Glomerular visceral epithelial cell (primary cell): ENCODE measurements at regions not wholly inside any gene's neighbourhood (a gene's known extent, or its start where the extent isn't known, plus 50 kb on each side); places are given as distances from the start of the nearest gene placed in this dataset.

Source experiments
- DNase-seq: peaks from one replicate; pipeline ENCODE4 v3.0.0-alpha.2; 2016; ENCODE audit errors: extremely low spot score

GRCh38 chr2:234768608-234769196 lies 183.1 kb upstream of the SH3BP4 start:
- no peak for DNase-seq

DNA sequence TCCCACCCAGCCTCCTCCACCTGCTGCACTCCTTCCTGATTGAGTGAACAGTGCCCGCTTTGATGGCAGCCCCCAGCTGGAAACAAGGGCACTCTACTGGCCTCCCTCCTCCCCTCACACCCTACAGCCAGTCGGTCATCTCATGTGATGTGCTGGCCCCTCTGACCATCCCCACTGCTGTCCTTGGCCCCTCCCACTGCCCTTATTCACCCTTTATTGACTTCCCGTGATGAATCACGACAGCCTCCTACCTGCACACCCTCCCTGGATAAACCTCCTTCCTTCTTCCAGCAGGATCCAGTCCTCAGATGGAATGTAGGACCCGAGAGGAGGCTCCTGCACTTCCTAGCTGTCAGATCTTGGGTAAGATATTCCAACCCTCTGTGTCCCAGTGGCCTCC lies 186.5 kb upstream of the SH3BP4 start:
- no peak for DNase-seq

DNA sequence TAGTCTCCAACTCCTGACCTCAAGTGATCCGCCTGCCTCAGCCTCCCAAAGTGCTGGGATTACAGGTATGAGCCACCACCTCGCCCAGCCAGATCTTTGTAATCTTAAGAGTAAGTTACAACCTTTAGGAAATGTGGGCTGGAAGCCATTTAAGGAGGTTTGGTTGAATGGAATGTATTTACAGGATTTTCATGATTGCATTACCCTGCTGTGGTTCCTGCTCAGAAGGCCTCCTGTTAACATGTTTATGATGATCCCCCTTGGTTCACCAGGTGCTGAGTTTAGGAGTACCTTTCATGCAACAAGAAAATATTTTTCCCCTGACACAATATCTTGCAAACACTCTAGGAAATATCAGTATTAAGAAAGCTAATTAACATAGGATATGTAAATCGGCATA lies 187.4 kb upstream of the SH3BP4 start:
- no peak for DNase-seq

DNA sequence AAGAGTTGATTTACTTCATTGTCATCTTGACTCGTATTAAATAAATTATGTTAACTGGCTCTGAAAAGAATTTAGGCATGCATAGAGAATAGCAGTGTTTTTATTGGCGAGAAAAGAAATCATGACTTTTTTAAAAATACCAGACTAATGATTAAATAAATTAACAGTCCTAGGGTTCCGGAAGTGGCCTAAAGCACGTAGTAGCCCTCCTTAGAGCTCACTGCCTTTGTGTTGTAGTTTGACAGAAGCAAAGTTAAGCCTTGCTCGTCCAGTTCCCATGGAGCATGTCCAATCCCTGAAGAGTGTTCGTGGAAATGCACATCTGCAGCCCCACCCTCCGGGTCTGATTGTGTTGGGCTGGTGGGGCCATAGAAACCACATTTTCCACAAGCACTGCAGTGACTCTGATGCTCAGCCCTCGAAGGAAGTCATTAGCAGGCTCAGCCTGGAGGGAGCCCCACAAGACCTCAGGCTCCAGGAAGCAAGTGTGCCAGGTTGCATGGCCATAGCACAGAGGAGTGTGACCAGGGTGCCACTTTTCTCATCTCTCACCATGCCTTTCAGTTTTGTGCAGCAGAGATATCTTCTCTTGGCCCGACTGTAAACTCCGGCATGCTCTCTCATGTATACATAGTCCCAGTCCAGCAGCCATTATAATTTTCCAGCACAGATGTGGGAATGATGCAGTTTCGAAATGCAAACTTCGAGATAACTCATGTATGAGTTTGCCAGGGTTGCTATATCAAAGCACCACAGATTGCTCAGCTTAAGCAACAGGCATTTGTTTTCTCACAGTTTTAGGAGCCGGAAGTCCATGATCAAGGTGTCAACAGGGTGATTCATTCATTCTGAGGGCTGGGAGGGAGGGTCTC lies 188.6 kb upstream of the SH3BP4 start:
- DNase-seq = peak; percentile 65

DNA sequence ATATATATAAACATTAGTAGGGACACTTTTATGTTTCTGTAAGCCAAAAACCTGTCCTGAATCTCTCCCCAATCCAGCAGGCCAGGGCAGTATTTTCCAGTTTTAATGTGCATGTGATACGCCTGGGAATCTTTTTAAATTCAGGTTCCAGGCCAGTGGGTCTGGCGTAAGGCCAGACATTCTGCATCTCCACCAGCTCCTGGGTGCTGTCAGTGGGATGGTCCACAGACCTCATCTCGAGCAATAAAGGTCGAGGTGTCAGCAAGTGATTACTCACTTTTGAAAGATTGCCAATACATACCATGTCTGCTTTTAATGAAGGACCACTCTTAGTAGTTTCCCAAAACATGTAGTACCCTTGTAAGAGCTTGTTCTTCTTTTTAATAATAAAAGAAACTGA lies 189.9 kb upstream of the SH3BP4 start:
- DNase-seq = peak; percentile 94

- DNase-seq = peak; percentile 97
Measured at GRCh38 chr2:234754126-234754525, 197.7 kb upstream of the SH3BP4 start.

GRCh38 chr2:234753701-234754100 lies 198.1 kb upstream of the SH3BP4 start:
- DNase-seq = no peak

DNA sequence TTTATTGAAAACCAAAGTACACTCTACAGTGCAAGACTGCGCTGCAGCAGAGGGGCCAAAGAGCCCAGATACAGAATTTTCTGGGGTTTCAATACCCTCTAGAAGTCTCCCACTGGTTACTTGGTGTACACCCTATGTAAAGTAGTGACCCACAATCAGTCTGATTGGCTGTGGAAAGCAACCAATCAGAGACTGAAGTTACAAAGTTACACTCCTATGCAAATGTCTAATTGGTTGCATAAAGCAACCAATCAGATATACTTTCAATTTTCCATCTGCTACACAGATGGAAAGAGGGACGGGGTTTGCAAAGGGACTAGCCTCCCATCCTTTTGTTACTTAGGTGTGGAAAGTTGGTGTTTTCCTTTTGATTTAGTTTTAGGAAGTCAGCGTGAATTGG lies 198.9 kb upstream of the SH3BP4 start:
- DNase-seq = no peak

DNA sequence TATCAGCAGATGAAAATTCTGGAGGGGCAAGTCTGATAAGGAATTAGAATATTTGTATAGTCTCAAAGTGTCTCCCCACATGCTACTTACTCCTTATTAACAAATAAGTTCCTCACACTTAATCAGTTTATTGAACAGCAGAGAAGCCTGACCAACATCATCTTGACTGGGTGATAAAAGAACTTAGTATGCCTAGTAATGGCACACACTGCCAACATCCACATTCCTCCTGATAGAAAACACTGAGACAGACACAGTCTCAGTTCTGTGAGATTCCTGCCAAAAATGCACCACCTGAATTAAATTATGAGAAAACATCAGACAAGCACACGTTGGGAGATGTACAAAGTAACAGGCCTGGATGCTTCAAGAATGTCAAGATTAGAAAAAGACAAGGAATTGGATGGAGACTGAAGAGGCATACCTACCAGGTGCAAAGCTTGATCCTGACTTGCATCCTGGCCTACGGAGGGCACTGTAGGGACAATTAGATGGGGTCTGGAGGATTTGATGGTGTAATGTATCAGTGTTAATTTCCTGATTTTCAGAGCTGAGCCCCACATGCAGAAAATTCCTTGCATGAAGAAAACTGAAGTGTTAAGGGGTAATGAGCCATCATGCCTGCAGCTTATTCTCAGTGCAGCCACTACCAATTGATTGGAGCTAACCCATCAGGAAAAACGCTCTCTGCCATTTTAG lies 200.4 kb upstream of the SH3BP4 start:
- DNase-seq = no peak

DNA sequence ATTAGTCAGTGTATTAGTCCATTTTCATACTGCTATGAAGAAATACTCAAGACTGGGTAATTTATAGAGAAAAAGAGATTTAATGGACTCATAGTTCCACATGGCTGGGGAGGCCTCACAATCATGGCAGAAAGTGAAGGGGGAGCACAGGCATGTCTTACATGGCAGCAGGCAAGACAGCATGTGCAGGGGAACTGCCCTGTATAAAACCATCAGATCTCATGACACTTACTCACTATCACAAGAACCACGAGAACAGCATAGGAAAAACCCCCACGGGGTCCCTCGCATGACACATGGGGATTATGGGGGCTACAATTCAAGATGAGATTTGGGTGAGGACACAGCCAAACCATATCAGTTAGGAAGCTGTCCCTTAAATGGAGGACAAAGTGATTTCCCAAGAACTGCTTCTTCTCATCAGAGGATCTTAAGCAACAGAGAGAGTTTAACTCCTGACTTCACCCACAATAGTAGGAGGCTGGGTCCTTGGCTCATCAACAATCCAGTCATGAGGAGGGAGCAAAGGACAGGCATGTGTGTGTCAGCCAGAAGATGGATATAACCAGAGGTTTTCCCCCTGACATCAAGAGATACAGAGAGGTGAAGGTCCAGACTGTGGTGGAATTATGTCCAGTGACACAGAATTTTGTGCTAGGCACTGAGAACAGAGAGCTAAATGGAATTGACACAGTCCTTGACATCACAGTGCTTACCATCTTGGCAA lies 203.8 kb upstream of the SH3BP4 start:
- DNase-seq = no peak

DNA sequence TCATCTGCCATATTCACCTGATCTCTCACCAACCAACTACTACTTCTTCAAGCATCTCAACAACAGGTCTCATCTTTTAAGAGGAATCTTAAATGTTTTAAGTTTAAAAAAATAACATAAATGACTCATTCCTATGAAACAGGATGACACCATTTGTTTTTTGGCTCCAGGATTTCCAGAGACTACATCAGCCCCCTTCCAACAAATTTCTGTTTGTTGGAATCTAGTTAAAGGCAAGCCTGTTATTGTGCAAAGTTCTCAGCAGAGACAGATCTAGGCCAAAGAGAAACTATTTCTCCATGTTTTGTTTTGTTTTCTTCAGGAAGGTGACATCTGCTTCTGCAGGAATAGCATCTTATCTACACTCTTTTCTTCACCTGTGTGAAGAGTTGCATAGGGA lies 204.8 kb upstream of the SH3BP4 start:
- DNase-seq = no peak

- no peak for DNase-seq
Measured at GRCh38 chr2:234745347-234745746, 206.5 kb upstream of the SH3BP4 start.

DNA sequence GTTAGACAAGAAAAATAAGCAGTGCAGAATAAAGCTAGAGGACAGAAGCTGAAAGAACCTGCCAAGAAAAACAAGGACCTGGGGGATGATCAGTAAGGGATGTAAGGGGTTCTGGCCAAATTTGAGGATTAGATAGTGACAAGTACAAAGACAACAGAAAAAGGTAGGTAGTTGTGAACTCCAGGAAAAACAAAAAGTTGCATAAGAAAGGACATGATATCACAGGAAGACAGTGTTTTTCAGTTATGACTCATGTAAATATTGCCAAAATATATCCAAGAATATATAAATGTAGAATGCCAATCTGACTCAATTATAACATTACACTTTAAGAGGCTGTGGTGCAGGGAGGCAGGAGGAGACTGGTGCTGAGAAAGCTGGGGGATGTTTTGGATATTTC lies 209.8 kb upstream of the SH3BP4 start:
- DNase-seq = no peak

DNA sequence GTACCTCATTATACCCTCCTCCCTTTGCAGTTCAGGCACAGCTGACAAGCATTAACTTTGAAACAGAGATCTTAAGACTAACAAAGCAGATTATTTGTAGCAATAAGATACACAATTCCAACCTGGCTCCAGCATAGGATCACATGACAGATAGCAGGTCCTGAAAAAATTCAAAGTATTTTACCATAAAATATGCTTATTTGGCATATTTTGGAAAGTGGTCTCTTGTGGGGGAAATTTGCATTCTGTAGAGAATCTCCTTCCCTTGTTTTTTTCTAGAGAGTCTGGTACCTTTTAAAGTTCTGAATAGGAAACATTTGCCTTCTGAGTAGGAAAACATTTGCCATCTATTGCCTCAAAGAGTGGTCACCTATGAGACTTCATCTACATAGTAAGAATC lies 212.8 kb upstream of the SH3BP4 start:
- DNase-seq = no peak

DNA sequence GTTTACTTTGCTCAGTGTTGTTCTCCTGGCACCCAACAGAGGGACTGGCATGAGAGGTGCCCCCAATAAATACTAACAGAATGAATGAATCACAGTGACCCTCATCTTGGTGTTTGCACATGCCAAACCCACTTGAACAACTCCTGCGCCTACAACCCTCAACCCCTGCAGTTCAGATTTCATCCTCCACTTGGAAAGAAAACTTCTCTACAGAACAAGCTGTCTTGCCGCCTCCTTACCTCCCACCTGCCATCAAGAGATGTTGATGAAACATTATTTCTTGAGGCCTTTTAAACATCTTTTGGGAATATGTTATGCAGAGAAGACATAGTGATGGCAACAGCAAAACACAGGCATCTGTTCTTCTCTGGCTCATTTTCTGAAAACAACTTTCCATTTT lies 216.0 kb upstream of the SH3BP4 start:
- no peak for DNase-seq

DNA sequence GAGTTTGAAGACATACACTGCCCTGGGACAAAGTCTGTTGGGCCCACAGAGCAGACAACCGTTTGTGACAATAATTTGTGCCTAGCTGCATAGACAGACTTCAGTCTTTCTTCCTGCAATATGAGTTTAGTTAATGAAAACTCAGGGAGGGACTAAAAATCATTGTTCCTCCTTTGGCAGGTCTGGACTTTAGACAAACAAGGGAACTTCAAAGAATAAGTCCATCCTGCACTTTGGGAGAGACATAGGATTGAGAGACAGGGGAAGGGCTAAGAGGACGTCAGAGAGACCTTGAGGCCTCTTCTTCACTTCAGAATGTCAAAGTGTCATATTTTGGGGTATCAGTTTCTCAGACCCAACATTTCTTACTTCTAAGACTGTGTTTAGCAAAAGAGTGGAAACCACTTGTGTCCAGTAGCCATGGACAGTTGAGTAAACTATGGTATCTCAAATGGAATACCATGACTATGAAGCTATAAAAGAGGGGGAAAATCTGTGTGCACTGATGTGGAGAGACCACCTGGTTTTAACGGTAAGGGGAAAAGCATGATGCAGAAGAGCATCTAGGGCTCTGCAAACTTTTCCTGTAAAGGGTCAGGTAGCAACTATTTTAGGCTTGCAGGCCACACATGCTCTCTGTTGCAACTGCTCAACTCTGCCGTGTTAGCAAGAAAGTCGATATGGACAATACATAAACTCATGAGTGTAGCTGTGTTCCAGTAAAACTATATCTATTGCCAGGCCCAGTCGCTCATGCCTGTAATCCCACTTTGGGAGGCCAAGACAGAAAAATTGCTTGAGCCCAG lies 217.8 kb upstream of the SH3BP4 start:
- no peak for DNase-seq

GRCh38 chr2:234733093-234733489 lies 218.7 kb upstream of the SH3BP4 start:
- no peak for DNase-seq

DNA sequence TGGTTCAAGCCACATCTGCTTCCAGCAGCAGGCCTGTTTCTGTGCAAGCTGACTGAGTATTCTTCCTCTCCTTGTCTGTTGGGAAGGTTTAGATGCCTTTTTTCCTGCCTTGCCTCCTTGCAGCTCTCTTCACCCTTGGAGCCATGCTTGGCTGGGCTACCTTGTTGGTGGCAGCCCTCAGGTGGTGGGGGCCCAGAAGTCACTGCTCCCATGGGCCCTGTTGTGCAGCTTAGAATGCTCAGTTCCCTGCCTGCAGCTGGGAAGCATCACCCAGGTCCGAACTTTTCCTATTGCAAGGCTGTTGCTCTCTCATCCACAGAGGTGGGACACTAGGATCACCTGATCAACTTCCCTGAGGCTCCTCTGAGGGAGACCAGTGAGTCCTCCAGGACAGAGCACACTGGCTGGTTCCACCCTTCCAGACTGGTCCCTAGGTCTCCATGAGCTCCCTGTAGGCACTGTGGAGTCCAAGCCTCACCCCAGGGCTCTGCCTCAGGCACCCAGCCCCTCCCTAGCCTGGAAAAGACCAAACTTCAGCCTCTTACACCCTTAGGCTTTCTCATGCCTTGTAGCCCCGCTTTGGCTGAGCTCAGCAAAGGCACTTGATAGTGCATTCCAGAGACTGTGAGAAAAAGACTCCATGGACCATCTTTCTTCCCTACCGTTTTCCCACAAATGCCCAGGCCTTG lies 219.3 kb upstream of the SH3BP4 start:
- no peak for DNase-seq

GRCh38 chr2:234731236-234731635 lies 220.6 kb upstream of the SH3BP4 start:
- DNase-seq = no peak

- no peak for DNase-seq
Measured at GRCh38 chr2:234730066-234730640, 221.7 kb upstream of the SH3BP4 start.
